ENCODE measurements at regions not wholly inside any gene's neighbourhood (a gene's known extent, or its start where the extent isn't known, plus 50 kb on each side); places are given as distances from the start of the nearest gene placed in this dataset.

DNA sequence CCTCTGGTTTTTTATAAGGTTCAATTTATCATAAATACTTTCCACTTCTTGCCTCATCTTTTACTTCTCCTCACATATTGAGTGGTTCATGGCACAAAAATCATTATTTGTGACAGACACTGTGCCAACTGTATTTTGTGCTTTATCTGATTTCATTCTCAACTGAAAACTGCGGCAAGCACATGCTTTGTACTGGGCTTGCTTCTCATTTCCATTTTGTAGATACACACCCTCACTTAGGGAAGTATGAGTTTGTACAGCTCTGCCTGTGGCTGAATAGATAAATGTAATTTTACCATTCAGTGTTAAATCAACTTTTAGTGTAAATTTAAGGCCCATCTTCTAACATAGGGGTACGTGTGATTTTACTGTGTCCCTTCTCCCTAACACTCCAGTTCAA, 83.6 kb downstream of the ANXA2R start:
- no peak overlapping the region for H3K4me3 ChIP-seq (ENCODE audit: control insufficient read depth, low read depth, low read length)
- TF ChIP-seq, protein P1, sequence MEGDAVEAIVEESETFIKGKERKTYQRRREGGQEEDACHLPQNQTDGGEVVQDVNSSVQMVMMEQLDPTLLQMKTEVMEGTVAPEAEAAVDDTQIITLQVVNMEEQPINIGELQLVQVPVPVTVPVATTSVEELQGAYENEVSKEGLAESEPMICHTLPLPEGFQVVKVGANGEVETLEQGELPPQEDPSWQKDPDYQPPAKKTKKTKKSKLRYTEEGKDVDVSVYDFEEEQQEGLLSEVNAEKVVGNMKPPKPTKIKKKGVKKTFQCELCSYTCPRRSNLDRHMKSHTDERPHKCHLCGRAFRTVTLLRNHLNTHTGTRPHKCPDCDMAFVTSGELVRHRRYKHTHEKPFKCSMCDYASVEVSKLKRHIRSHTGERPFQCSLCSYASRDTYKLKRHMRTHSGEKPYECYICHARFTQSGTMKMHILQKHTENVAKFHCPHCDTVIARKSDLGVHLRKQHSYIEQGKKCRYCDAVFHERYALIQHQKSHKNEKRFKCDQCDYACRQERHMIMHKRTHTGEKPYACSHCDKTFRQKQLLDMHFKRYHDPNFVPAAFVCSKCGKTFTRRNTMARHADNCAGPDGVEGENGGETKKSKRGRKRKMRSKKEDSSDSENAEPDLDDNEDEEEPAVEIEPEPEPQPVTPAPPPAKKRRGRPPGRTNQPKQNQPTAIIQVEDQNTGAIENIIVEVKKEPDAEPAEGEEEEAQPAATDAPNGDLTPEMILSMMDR (conservative IDR thresholded peaks at IDR 0.05; ENCODE audit: control insufficient read depth, insufficient read depth, low read depth, low read length): no peak
- DNase-seq (ENCODE audit: low read depth): no peak

DNA sequence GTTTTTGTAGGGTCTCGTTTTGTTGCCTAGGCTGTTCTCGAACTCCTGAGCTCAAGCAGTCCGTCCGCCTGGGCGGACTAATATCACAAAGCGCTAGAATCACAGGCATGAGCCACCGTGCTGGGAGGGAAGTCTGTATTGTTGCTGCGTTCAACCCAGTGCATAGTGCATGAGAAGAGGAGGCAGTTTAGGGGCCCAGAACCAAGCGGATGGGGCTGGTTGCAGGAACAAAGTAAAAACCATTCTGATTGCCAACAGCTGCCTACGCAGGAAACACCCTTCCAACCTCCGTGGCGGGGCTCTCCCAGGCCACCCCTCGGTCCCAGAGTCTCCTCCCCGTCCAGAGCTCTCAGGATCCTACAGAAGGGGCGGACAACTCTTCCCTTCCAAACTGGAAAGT, 87.1 kb downstream of the ANXA2R start:
- TF ChIP-seq, protein P1 (conservative IDR thresholded peaks at IDR 0.05; ENCODE audit: control insufficient read depth, insufficient read depth, low read depth, low read length): no peak
- H3K4me3 ChIP-seq (ENCODE audit: control insufficient read depth, low read depth, low read length): no peak overlapping the region
- DNase-seq (ENCODE audit: low read depth): no peak

DNA sequence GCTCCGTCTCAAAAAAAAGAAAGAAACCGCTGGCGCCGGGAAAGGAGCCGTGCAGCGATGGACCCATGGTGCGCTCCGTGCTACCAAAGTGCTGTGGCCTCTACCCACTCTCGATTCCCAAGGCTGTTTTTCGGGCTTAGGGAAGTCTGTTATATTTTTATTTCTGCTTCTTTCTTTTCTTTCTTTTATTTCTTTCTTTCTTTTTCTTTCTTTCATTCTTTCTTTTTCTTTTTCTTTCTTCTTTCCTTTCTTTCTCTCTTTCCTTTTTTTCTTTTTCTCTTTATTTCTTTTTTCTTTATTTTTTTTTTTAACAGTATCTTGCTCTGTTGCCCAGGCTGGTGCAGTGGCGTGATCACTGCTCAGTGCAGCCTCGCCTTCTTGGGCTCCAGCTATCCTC, 87.5 kb downstream of the ANXA2R start:
- no peak for DNase-seq (ENCODE audit: low read depth)
- H3K4me3 ChIP-seq (ENCODE audit: control insufficient read depth, low read depth, low read length): peak overlapping the region; percentile 49
- TF ChIP-seq, protein P1 (conservative IDR thresholded peaks at IDR 0.05; ENCODE audit: control insufficient read depth, insufficient read depth, low read depth, low read length): no peak

GRCh38 chr5:42951293-42951840, 88.8 kb downstream of the ANXA2R start:
- TF ChIP-seq, protein P1 (conservative IDR thresholded peaks at IDR 0.05; ENCODE audit: control insufficient read depth, insufficient read depth, low read depth, low read length): no peak
- peak overlapping the region; percentile 49 for H3K4me3 ChIP-seq (ENCODE audit: control insufficient read depth, low read depth, low read length)
- DNase-seq (ENCODE audit: low read depth): peak; percentile 44

- TF ChIP-seq, protein P1 (conservative IDR thresholded peaks at IDR 0.05; ENCODE audit: control insufficient read depth, insufficient read depth, low read depth, low read length): no peak
- peak overlapping the region; percentile 49 for H3K4me3 ChIP-seq (ENCODE audit: control insufficient read depth, low read depth, low read length)
- peak; percentile 100 for DNase-seq (ENCODE audit: low read depth)
Observed at GRCh38 chr5:42950456-42951292, 89.4 kb downstream of the ANXA2R start.

- TF ChIP-seq, protein P1 (conservative IDR thresholded peaks at IDR 0.05; ENCODE audit: control insufficient read depth, insufficient read depth, low read depth, low read length): no peak
- peak overlapping the region; percentile 9 for H3K4me3 ChIP-seq (ENCODE audit: control insufficient read depth, low read depth, low read length)
- no peak for DNase-seq (ENCODE audit: low read depth)
Observed at GRCh38 chr5:42950116-42950455, 90.0 kb downstream of the ANXA2R start.

Data from fibroblast of mammary gland (primary cell).